PC-3 (cell line): ENCODE measurements at regions not wholly inside any gene's neighbourhood (a gene's known extent, or its start where the extent isn't known, plus 50 kb on each side); places are given as distances from the start of the nearest gene placed in this dataset.

ENCODE experiments used
- ATAC-seq: fragments of 200-7000 bp; cut with Tn5 transposase; 2 replicates; pipeline ENCODE4 v1.9.1; 2020; ENCODE audit warnings: mild to moderate bottlenecking, moderate library complexity
- BruUV-seq: library from RNA; stranded (reverse); fragments of 400-500 nt; replicated peaks from 2 replicates; lab custom pipeline; 2021; lab: Mats Ljungman, UMichigan
- CTCF ChIA-PET: fragments of 300-600 bp; sonication (Branson Sonifier 250); formaldehyde crosslinking; loops from one replicate; lab custom pipeline; 2022; ENCODE audit warnings: antibody characterized with exemption; lab: Charles Lee
- POLR2A ChIA-PET: fragments of 300-600 bp; sonication (Branson Sonifier 250); formaldehyde crosslinking; loops from one replicate; lab custom pipeline; 2022; ENCODE audit warnings: antibody characterized with exemption; ENCODE audit not compliant: unreplicated experiment; lab: Charles Lee
- DNase-seq: peaks from one replicate; pipeline ENCODE4 v3.0.0-alpha.2; 2015
- H2AFZ ChIP-seq: fragments of 300-600 bp; sonication (generic); 2 replicates; pipeline ENCODE4 v1.6.0; 2016; ENCODE audit warnings: antibody characterized with exemption, low read length
- H3F3A ChIP-seq: fragments of 300-600 bp; sonication (generic); one replicate; pipeline ENCODE4 v1.6.0; 2017; ENCODE audit warnings: antibody characterized with exemption, low read length, control low read depth, mild to moderate bottlenecking; ENCODE audit not compliant: unreplicated experiment
- H3K27ac ChIP-seq: fragments of 300-600 bp; sonication (generic); 2 replicates; pipeline ENCODE4 v1.5.1; 2016; ENCODE audit warnings: mild to moderate bottlenecking, low read length
- H3K27me3 ChIP-seq: fragments of 300-600 bp; sonication (generic); 2 replicates; pipeline ENCODE4 v1.6.1; 2016; ENCODE audit warnings: low read length, mixed read lengths
- H3K36me3 ChIP-seq: fragments of 300-600 bp; sonication (generic); 2 replicates; pipeline ENCODE4 v1.6.1; 2016; ENCODE audit warnings: low read depth, mixed run types, low read length, mixed read lengths
- H3K4me1 ChIP-seq: fragments of 300-600 bp; sonication (generic); 2 replicates; pipeline ENCODE4 v1.5.1; 2016; ENCODE audit warnings: low read length; ENCODE audit not compliant: insufficient read depth
- H3K4me2 ChIP-seq: fragments of 300-600 bp; sonication (generic); 2 replicates; pipeline ENCODE4 v1.6.0; 2016; ENCODE audit warnings: low read length
- H3K4me3 ChIP-seq: fragments of 300-600 bp; sonication (generic); 2 replicates; pipeline ENCODE4 v1.5.1; 2016; ENCODE audit warnings: mild to moderate bottlenecking, low read length, mixed read lengths
- H3K79me2 ChIP-seq: fragments of 300-600 bp; sonication (generic); 2 replicates; pipeline ENCODE4 v1.6.1; 2017; ENCODE audit warnings: low read length, mixed read lengths
- H3K9ac ChIP-seq: fragments of 300-600 bp; sonication (generic); 2 replicates; pipeline ENCODE4 v1.6.0; 2016; ENCODE audit warnings: mild to moderate bottlenecking, low read length
- H3K9me2 ChIP-seq: fragments of 300-600 bp; sonication (generic); replicated peaks from 2 replicates; pipeline ENCODE4 v1.6.1; 2016; ENCODE audit warnings: mixed run types, low read length, mixed read lengths
- H3K9me3 ChIP-seq: fragments of 300-600 bp; sonication (generic); 2 replicates; pipeline ENCODE4 v1.6.1; 2016; ENCODE audit warnings: low read length, mixed read lengths
- H4K20me1 ChIP-seq: fragments of 300-600 bp; sonication (generic); 2 replicates; pipeline ENCODE4 v1.6.1; 2016; ENCODE audit warnings: low read length, mixed read lengths
- CTCF ChIP-seq: fragments of 300-600 bp; sonication (generic); conservative IDR thresholded peaks from 2 replicates; pipeline ENCODE4 v1.5.1; 2017; ENCODE audit warnings: antibody characterized with exemption, low read depth, mild to moderate bottlenecking, low read length
- EZH2 ChIP-seq: fragments of 300-600 bp; sonication (generic); IDR thresholded peaks from one replicate; pipeline ENCODE4 v1.6.1; 2017; ENCODE audit warnings: antibody characterized with exemption, mild to moderate bottlenecking, low read length; ENCODE audit not compliant: unreplicated experiment
- EZH2phosphoT487 ChIP-seq: fragments of 300-600 bp; sonication (generic); IDR thresholded peaks from 2 replicates; pipeline ENCODE4 v1.6.1; 2018; ENCODE audit warnings: mild to moderate bottlenecking, antibody characterized with exemption, low read length, borderline replicate concordance
- intact Hi-C: fragments of 100-400 bp; cut with micrococcal nuclease; formaldehyde crosslinking; loops from 2 replicates; pipeline ENCODE4 v1.9.0; 2023

GRCh38 chr13:50720861-50721671 lies 122.4 kb downstream of the DLEU7 start:
- Histone ChIP-seq H3F3A (no peaks in the 10 kb centered on the region), H3K9me2 (no peaks in the 10 kb centered on the region), H4K20me1 (no peaks in the 10 kb centered on the region), H3K4me3 (no peak overlapping the region), H3K9me3 (no peaks in the 10 kb centered on the region), H3K9ac (no peak overlapping the region), H3K4me2 (no peak overlapping the region), H3K27me3 (no peaks in the 10 kb centered on the region), H3K27ac (no peak overlapping the region), H3K36me3 (no peaks in the 10 kb centered on the region), H2AFZ (no peak overlapping the region), H3K79me2 (no peaks in the 10 kb centered on the region), H3K4me1 (no peaks in the 10 kb centered on the region)
- no TSS peak for BruUV-seq
- ChIA-PET CTCF (no interaction called here), POLR2A (no interaction called here)
- ATAC-seq (no peak), DNase-seq (no peak)
- TF ChIP-seq CTCF (no peak), EZH2 (no peak), EZH2phosphoT487 (no peak)
- intact Hi-C loops = no loop called here

GRCh38 chr13:50721672-50721992 lies 121.9 kb downstream of the DLEU7 start:
- Histone ChIP-seq H4K20me1 (no peaks in the 10 kb centered on the region), H3K9me3 (no peaks in the 10 kb centered on the region), H3K9ac (no peak overlapping the region), H3K9me2 (no peaks in the 10 kb centered on the region), H3F3A (no peaks in the 10 kb centered on the region), H3K27me3 (no peaks in the 10 kb centered on the region), H3K4me1 (no peaks in the 10 kb centered on the region), H3K36me3 (no peaks in the 10 kb centered on the region), H3K4me3 (no peak overlapping the region), H3K79me2 (no peaks in the 10 kb centered on the region), H3K4me2 (no peak overlapping the region), H2AFZ (no peak overlapping the region), H3K27ac (no peak overlapping the region)
- ATAC-seq = no peak
- intact Hi-C loops = no loop called here
- no peak for DNase-seq
- TF ChIP-seq CTCF = no peak
- TF ChIP-seq EZH2 = no peak
- no peak for TF ChIP-seq EZH2phosphoT487
- POLR2A ChIA-PET = no interaction called here
- BruUV-seq = no TSS peak
- CTCF ChIA-PET = no interaction called here

GRCh38 chr13:50722440-50723125 lies 120.9 kb downstream of the DLEU7 start:
- H3K79me2 ChIP-seq = no peaks in the 10 kb centered on the region
- DNase-seq = peak; percentile 5
- no peaks in the 10 kb centered on the region for H3K9me3 ChIP-seq
- no peaks in the 10 kb centered on the region for H4K20me1 ChIP-seq
- TF ChIP-seq CTCF (no peak), EZH2phosphoT487 (no peak), EZH2 (no peak)
- H3K27me3 ChIP-seq = no peaks in the 10 kb centered on the region
- ChIA-PET CTCF (no interaction called here), POLR2A (no interaction called here)
- no peak overlapping the region for H3K27ac ChIP-seq
- BruUV-seq = no TSS peak
- no peaks in the 10 kb centered on the region for H3F3A ChIP-seq
- H3K4me2 ChIP-seq = no peak overlapping the region
- no peaks in the 10 kb centered on the region for H3K4me1 ChIP-seq
- intact Hi-C loops = no loop called here
- no peak for ATAC-seq
- H2AFZ ChIP-seq = no peak overlapping the region
- no peaks in the 10 kb centered on the region for H3K36me3 ChIP-seq
- H3K4me3 ChIP-seq = no peak overlapping the region
- H3K9me2 ChIP-seq = no peaks in the 10 kb centered on the region
- H3K9ac ChIP-seq = no peak overlapping the region
